Type B pancreatic cell (in vitro differentiated cells): ENCODE measurements at regions not wholly inside any gene's neighbourhood (a gene's known extent, or its start where the extent isn't known, plus 50 kb on each side); places are given as distances from the start of the nearest gene placed in this dataset.

ENCODE experiments used
- DNase-seq: peaks from one replicate; pipeline ENCODE4 v3.0.0; 2021; ENCODE audit warnings: mixed read lengths; ENCODE audit not compliant: unreplicated experiment; ENCODE audit errors: extremely low spot score
- H3K27ac Mint-ChIP-seq: 2 replicates; pipeline ENCODE4 v1.8.0; 2021; ENCODE audit warnings: mild to moderate bottlenecking, mixed read lengths
- H3K27me3 Mint-ChIP-seq: 2 replicates; pipeline ENCODE4 v1.8.0; 2021; ENCODE audit warnings: mixed read lengths
- H3K36me3 Mint-ChIP-seq: 2 replicates; pipeline ENCODE4 v1.8.0; 2021; ENCODE audit warnings: mixed read lengths
- H3K4me1 Mint-ChIP-seq: one replicate; pipeline ENCODE4 v1.8.0; 2021; ENCODE audit warnings: mixed read lengths; ENCODE audit not compliant: unreplicated experiment
- H3K4me3 Mint-ChIP-seq: 2 replicates; pipeline ENCODE4 v1.8.0; 2021; ENCODE audit warnings: mild to moderate bottlenecking, mixed read lengths
- H3K9me3 Mint-ChIP-seq: 2 replicates; pipeline ENCODE4 v1.8.0; 2021; ENCODE audit warnings: mixed read lengths
- TF ChIP-seq, protein P1 (sequence below): fragments of 200-600 bp; sonication (generic); conservative IDR thresholded peaks from 2 replicates; pipeline ENCODE4 v1.5.0; 2021; ENCODE audit warnings: antibody characterized with exemption, mild to moderate bottlenecking

DNA sequence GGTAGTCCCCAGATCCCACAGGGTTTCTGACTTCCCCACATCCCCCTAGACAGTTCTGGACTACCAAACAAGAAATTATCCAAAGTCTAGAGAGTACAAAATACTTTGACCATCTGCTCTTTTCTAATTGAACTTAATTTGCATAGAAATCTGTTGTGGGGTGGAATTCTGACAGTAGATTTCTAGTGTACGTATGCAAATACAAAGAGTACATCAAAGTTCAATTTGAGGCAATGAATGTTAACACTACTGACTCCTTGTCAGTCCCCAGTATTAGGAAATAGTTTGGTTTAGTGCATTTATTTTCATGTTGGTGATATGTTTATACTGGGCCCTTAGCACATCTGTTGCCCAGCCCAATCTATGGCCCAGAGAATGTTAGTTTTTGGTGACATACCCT lies 292.6 kb downstream of the CETN3 start:
- Mint-ChIP-seq H3K36me3 (no peaks in the 10 kb centered on the region), H3K27ac (no peak overlapping the region), H3K27me3 (no peaks in the 10 kb centered on the region), H3K9me3 (no peaks in the 10 kb centered on the region), H3K4me1 (no peaks in the 10 kb centered on the region), H3K4me3 (no peak overlapping the region)
- TF ChIP-seq, protein P1, sequence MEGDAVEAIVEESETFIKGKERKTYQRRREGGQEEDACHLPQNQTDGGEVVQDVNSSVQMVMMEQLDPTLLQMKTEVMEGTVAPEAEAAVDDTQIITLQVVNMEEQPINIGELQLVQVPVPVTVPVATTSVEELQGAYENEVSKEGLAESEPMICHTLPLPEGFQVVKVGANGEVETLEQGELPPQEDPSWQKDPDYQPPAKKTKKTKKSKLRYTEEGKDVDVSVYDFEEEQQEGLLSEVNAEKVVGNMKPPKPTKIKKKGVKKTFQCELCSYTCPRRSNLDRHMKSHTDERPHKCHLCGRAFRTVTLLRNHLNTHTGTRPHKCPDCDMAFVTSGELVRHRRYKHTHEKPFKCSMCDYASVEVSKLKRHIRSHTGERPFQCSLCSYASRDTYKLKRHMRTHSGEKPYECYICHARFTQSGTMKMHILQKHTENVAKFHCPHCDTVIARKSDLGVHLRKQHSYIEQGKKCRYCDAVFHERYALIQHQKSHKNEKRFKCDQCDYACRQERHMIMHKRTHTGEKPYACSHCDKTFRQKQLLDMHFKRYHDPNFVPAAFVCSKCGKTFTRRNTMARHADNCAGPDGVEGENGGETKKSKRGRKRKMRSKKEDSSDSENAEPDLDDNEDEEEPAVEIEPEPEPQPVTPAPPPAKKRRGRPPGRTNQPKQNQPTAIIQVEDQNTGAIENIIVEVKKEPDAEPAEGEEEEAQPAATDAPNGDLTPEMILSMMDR: no peak
- DNase-seq: no peak

DNA sequence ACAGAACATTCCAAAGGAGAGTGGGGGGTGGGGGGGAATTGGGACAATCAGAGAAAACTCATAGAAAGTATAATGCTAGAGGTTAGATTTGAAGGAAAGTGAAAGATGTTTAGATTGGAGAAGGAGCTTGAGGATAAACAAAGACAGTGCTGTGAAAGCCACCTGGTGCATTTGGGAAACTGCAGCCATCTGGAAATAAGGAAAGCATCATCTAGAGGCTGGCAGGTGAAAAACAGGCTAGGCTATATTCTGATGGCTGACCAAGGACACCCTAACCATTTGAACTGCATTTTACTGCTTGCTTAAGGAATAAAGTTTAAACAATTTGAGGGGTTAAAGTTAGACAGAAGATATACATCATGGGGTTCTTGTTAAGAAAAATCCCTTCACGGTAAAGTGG lies 296.4 kb downstream of the CETN3 start:
- no peaks in the 10 kb centered on the region for H3K27me3 Mint-ChIP-seq
- H3K36me3 Mint-ChIP-seq: no peaks in the 10 kb centered on the region
- H3K4me1 Mint-ChIP-seq: no peaks in the 10 kb centered on the region
- no peak for DNase-seq
- H3K27ac Mint-ChIP-seq: no peak overlapping the region
- no peak overlapping the region for H3K4me3 Mint-ChIP-seq
- TF ChIP-seq, protein P1: no peak
- H3K9me3 Mint-ChIP-seq: no peaks in the 10 kb centered on the region

DNA sequence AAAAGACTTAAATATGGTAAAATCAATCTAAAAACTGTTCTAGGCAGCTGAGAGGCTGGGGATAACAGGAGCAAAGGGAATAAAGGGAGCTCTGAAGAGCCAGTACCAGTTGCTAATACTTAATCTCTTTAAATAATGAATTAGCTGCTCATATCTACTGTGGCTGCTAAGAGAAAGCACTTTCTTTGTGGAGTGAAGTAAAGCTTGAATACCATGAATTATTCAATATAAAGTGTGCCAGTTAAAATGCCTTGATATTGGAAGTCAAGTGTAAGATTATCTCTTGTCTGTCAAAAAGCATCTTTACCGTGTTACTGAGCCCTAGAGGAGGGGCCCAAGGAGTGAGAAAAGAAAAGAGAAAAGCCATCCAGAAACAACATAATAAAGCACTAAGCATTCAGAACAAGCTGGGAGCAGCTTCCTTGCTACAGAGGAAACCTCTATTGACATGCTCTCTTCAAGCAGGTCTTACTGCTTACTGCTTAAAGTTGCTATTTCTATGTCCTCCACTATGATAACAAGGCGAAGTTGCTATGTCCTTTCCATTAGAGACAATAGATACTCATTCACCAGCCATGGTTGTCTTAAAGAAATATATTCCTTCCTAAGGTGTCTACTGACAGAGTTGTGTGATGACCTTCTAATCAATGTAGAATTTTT lies 297.4 kb downstream of the CETN3 start:
- H3K27ac Mint-ChIP-seq: no peak overlapping the region
- no peak overlapping the region for H3K4me3 Mint-ChIP-seq
- H3K27me3 Mint-ChIP-seq: no peaks in the 10 kb centered on the region
- no peak for DNase-seq
- no peaks in the 10 kb centered on the region for H3K9me3 Mint-ChIP-seq
- H3K4me1 Mint-ChIP-seq: no peaks in the 10 kb centered on the region
- no peaks in the 10 kb centered on the region for H3K36me3 Mint-ChIP-seq
- TF ChIP-seq, protein P1: no peak

DNA sequence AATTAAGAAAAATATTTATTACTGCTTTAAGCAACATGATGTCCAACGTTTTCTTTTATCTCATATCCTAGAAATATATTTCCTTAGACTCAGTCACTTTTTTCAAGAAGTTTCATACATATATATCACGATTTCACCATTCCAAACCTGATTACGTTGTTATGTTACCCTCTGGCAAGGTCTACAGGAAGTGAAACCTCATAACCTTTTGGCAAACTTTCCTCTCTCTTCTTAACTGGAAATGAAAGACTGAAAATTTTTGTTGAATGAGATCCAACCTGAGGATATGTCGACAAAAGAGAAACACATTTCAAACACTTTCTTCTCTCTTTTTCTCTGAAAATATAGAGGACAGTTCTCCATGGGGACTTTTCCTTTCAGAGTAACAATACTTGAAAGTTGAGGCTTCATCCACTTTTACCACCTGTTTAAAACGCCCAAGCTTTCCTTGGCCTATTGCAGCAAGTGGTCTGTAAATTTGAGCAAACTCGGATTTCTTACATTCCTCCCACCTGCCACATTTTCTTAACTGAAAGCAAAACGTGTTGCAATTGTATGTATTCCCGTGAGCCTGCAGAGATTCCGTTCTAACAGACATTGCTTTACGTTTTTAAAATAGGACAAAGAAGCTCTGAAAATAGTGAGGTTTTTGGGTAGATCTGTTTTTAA lies 298.1 kb downstream of the CETN3 start:
- TF ChIP-seq, protein P1: no peak
- Mint-ChIP-seq H3K4me1 (no peaks in the 10 kb centered on the region), H3K27ac (no peak overlapping the region), H3K9me3 (no peaks in the 10 kb centered on the region), H3K27me3 (no peaks in the 10 kb centered on the region), H3K4me3 (no peak overlapping the region), H3K36me3 (no peaks in the 10 kb centered on the region)
- DNase-seq: no peak

DNA sequence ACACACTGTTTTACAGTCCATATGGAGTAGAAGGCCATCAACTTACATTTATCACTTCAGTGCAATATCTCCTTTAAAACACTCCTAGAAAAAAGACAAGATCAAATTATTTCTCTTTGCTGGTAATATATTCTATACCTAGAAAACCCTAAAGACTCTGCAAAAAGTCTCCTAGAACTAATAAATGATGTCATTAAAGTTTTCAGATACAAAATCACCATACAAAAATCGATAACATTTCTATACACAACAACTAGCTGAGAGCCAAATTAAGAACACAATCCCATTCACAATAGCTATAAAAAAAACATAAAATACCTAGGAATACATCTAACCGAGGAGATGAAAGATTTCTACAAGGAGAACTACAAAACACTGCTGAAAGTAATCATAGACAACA lies 300.3 kb downstream of the CETN3 start:
- TF ChIP-seq, protein P1: no peak
- Mint-ChIP-seq H3K27me3 (no peaks in the 10 kb centered on the region), H3K4me1 (no peaks in the 10 kb centered on the region), H3K36me3 (no peaks in the 10 kb centered on the region), H3K27ac (no peak overlapping the region), H3K4me3 (no peak overlapping the region), H3K9me3 (no peaks in the 10 kb centered on the region)
- no peak for DNase-seq
